H1 (cell line): ENCODE measurements at regions not wholly inside any gene's neighbourhood (a gene's known extent, or its start where the extent isn't known, plus 50 kb on each side); places are given as distances from the start of the nearest gene placed in this dataset.

Experiments
- CTCF ChIA-PET: fragments of 300-600 bp; sonication (Branson Sonifier 250); formaldehyde crosslinking; loops from one replicate; lab custom pipeline; 2021; ENCODE audit not compliant: partially characterized antibody; lab: Charles Lee
- POLR2A ChIA-PET: fragments of 300-600 bp; sonication (Branson Sonifier 250); formaldehyde crosslinking; loops from one replicate; lab custom pipeline; 2021; ENCODE audit warnings: inconsistent platforms; ENCODE audit not compliant: partially characterized antibody; lab: Charles Lee
- DNase-seq, 2 experiments: peaks; one replicate each; pipeline versions ENCODE4 v3.0.0 to v3.0.0-alpha.2; 2010 to 2022; ENCODE audit warnings: low spot score in 2 of 2, low read depth in 1 of 2, mixed read lengths in 1 of 2
- FAIRE-seq: peaks from 2 replicates; lab custom pipeline; 2011; peaks lifted over from hg19 to GRCh38; lab: Jason Lieb, UNC
- H2AFZ ChIP-seq: 2 replicates; pipeline ENCODE4 v1.8.1; 2012; ENCODE audit warnings: low read length, inconsistent platforms
- H2AK5ac ChIP-seq: 2 replicates; pipeline ENCODE4 v1.6.1; 2013; ENCODE audit warnings: low read depth, low read length
- H2BK120ac ChIP-seq: replicated peaks from 2 replicates; pipeline ENCODE3; 2013; ENCODE audit warnings: low read depth, low read length, inconsistent platforms
- H2BK12ac ChIP-seq: 2 replicates; pipeline ENCODE4 v1.6.1; 2013; ENCODE audit warnings: low read depth, low read length
- H2BK15ac ChIP-seq: 2 replicates; pipeline ENCODE4 v1.6.1; 2013; ENCODE audit warnings: low read length
- H2BK20ac ChIP-seq: 2 replicates; pipeline ENCODE4 v1.6.1; 2013; ENCODE audit warnings: low read length
- H2BK5ac ChIP-seq: 2 replicates; pipeline ENCODE4 v1.6.1; 2013; ENCODE audit warnings: low read depth, low read length
- H3K14ac ChIP-seq: 2 replicates; pipeline ENCODE4 v1.6.1; 2013; ENCODE audit warnings: inconsistent platforms; ENCODE audit not compliant: insufficient read length
- H3K18ac ChIP-seq: 2 replicates; pipeline ENCODE4 v1.6.1; 2013; ENCODE audit warnings: low read length; ENCODE audit errors: extremely low read depth
- H3K23ac ChIP-seq: 2 replicates; pipeline ENCODE4 v1.6.1; 2013; ENCODE audit warnings: inconsistent platforms; ENCODE audit not compliant: insufficient read length
- H3K23me2 ChIP-seq: 2 replicates; pipeline ENCODE4 v1.6.1; 2013; ENCODE audit warnings: low read depth, low read length
- H3K27ac ChIP-seq: 2 replicates; pipeline ENCODE4 v1.6.1; 2011; ENCODE audit warnings: low read depth, low read length, inconsistent platforms
- H3K27me3 ChIP-seq, 4 experiments: replicated peaks in 1 of 4; 1 replicate in 1 of 4; 2 replicates in 3 of 4; pipeline versions ENCODE4 v1.6.1 to v1.8.1; 2011 to 2013; ENCODE audit warnings: low read length in 3 of 4, mild to moderate bottlenecking in 3 of 4, inconsistent platforms in 2 of 4, mixed read lengths in 2 of 4, moderate library complexity in 1 of 4; ENCODE audit not compliant: control insufficient read depth in 3 of 4, insufficient read depth in 3 of 4; ENCODE audit errors: extremely low read depth in 1 of 4
- H3K36me3 ChIP-seq, 4 experiments: 2 replicates each; pipeline versions ENCODE4 v1.6.1 to v1.8.1; 2011 to 2013; ENCODE audit warnings: mild to moderate bottlenecking in 4 of 4, low read length in 3 of 4, moderate library complexity in 2 of 4, control low read depth in 1 of 4, inconsistent platforms in 1 of 4; ENCODE audit not compliant: insufficient read depth in 4 of 4, control insufficient read depth in 2 of 4
- H3K4ac ChIP-seq: replicated peaks from 2 replicates; pipeline ENCODE3; 2013; ENCODE audit warnings: low read length, low read depth, mixed read lengths, inconsistent platforms; ENCODE audit not compliant: insufficient read length
- H3K4me1 ChIP-seq, 4 experiments: replicated peaks in 1 of 4; 1 replicate in 1 of 4; 2 replicates in 3 of 4; pipeline versions ENCODE4 v1.6.1 to v1.8.1; 2011 to 2013; ENCODE audit warnings: low read length in 3 of 4, inconsistent platforms in 2 of 4, mixed read lengths in 1 of 4; ENCODE audit not compliant: insufficient read depth in 4 of 4, control insufficient read depth in 3 of 4
- H3K4me2 ChIP-seq, 2 experiments: 2 replicates each; pipeline versions ENCODE4 v1.6.1 to v1.8.1; 2011 to 2013; ENCODE audit warnings: low read depth in 2 of 2, low read length in 2 of 2, control low read depth in 1 of 2, inconsistent platforms in 1 of 2, mild to moderate bottlenecking in 1 of 2; ENCODE audit not compliant: insufficient read depth in 1 of 2
- H3K4me3 ChIP-seq, 4 experiments: fragments of 200-600, 300-600 bp in 1 of 4; sonication (generic), shearing (Covaris generic), sonication (Bioruptor Twin) in 1 of 4; 2 replicates each; pipeline versions ENCODE4 v1.5.1 to v1.8.1; 2011 to 2016; ENCODE audit warnings: low read length in 4 of 4, low read depth in 3 of 4, control low read depth in 2 of 4, inconsistent platforms in 2 of 4, mild to moderate bottlenecking in 2 of 4, mixed read lengths in 1 of 4, moderate library complexity in 1 of 4; ENCODE audit not compliant: insufficient read depth in 2 of 4; ENCODE audit errors: extremely low read depth in 1 of 4
- H3K56ac ChIP-seq: replicated peaks from 2 replicates; pipeline ENCODE3; 2013; ENCODE audit warnings: low read depth, mild to moderate bottlenecking, mixed read lengths, low read length, inconsistent platforms; ENCODE audit not compliant: insufficient read length
- H3K79me1 ChIP-seq: 2 replicates; pipeline ENCODE4 v1.6.1; 2013; ENCODE audit warnings: low read depth, low read length, control low read depth
- H3K79me2 ChIP-seq, 2 experiments: 2 replicates each; pipeline versions ENCODE4 v1.6.1 to v1.8.1; 2012 to 2013; ENCODE audit warnings: low read length in 2 of 2, mild to moderate bottlenecking in 2 of 2, inconsistent platforms in 1 of 2; ENCODE audit not compliant: insufficient read depth in 2 of 2, control insufficient read depth in 1 of 2
- H3K9ac ChIP-seq, 4 experiments: replicated peaks in 1 of 4; 1 replicate in 1 of 4; 2 replicates in 3 of 4; pipeline versions ENCODE4 v1.6.1 to v1.8.1; 2011 to 2013; ENCODE audit warnings: low read depth in 3 of 4, low read length in 3 of 4, control low read depth in 2 of 4, mild to moderate bottlenecking in 2 of 4, moderate library complexity in 2 of 4, inconsistent platforms in 1 of 4; ENCODE audit errors: extremely low read depth in 1 of 4
- H3K9me3 ChIP-seq, 2 experiments: 2 replicates each; pipeline versions ENCODE4 v1.6.1 to v1.8.1; 2012 to 2013; ENCODE audit warnings: mild to moderate bottlenecking in 2 of 2, moderate library complexity in 2 of 2, control low read depth in 1 of 2, inconsistent platforms in 1 of 2, low read depth in 1 of 2, low read length in 1 of 2, mixed read lengths in 1 of 2; ENCODE audit not compliant: insufficient read depth in 2 of 2
- H4K20me1 ChIP-seq, 2 experiments: replicated peaks in 1 of 2; 2 replicates each; pipeline versions ENCODE3 to v1.8.1; 2011 to 2013; ENCODE audit warnings: inconsistent platforms in 2 of 2, low read length in 2 of 2, mild to moderate bottlenecking in 1 of 2; ENCODE audit not compliant: insufficient read depth in 2 of 2, control insufficient read depth in 1 of 2
- H4K5ac ChIP-seq: 2 replicates; pipeline ENCODE4 v1.6.1; 2013; ENCODE audit warnings: low read length, low read depth, mixed read lengths, inconsistent platforms; ENCODE audit not compliant: insufficient read length
- H4K8ac ChIP-seq: 2 replicates; pipeline ENCODE4 v1.8.0; 2013; ENCODE audit warnings: mild to moderate bottlenecking, moderate library complexity, low read length, inconsistent platforms; ENCODE audit not compliant: insufficient read depth; ENCODE audit errors: extremely low read depth
- H4K91ac ChIP-seq: replicated peaks from 2 replicates; pipeline ENCODE3; 2013; ENCODE audit warnings: low read length, mixed read lengths, inconsistent platforms; ENCODE audit not compliant: insufficient read length
- CTBP2 ChIP-seq: IDR thresholded peaks from 2 replicates; pipeline ENCODE4 v1.7.0; 2011; ENCODE audit warnings: borderline replicate concordance, mild to moderate bottlenecking, moderate library complexity, mixed read lengths, low read length; ENCODE audit not compliant: insufficient read depth, insufficient read length
- EZH2 ChIP-seq: fragments of 200-600 bp; sonication (generic); IDR thresholded peaks from 2 replicates; pipeline ENCODE4 v1.7.1; 2012; ENCODE audit warnings: low read depth, mild to moderate bottlenecking, moderate library complexity, low read length, inconsistent platforms; ENCODE audit not compliant: severe bottlenecking
- GTF2F1 ChIP-seq: IDR thresholded peaks from 2 replicates; pipeline ENCODE4 v1.6.1; 2012; ENCODE audit warnings: low read depth, low read length, improper control_type of control experiment, borderline replicate concordance
- JUND ChIP-seq: IDR thresholded peaks from 2 replicates; pipeline ENCODE4 v1.6.1; 2011; ENCODE audit warnings: mild to moderate bottlenecking, improper control_type of control experiment, low read length
- MAFK ChIP-seq: IDR thresholded peaks from 2 replicates; pipeline ENCODE4 v1.6.1; 2012; ENCODE audit warnings: low read depth, mild to moderate bottlenecking, improper control_type of control experiment, low read length
- NANOG ChIP-seq: IDR thresholded peaks from 2 replicates; pipeline ENCODE4 v1.6.1; 2011; ENCODE audit warnings: low read length, low read depth, mild to moderate bottlenecking, inconsistent platforms; ENCODE audit not compliant: insufficient read depth, poor library complexity, severe bottlenecking
- POLR2AphosphoS5 ChIP-seq: IDR thresholded peaks from 2 replicates; pipeline ENCODE4 v1.6.1; 2011; ENCODE audit warnings: low read depth, low read length
- SAP30 ChIP-seq: fragments of 300-600 bp; sonication (generic); IDR thresholded peaks from 2 replicates; pipeline ENCODE4 v1.7.1; 2012; ENCODE audit warnings: low read length, moderate library complexity, mild to moderate bottlenecking, inconsistent platforms; ENCODE audit not compliant: insufficient read depth, insufficient replicate concordance
- WGBS, 2 experiments: shearing (Covaris generic) in 1 of 2; methylation state at CpG; one replicate each; pipeline versions ENCODE4 v1.1.6 to v1.1.7; 2013 to 2015; ENCODE audit warnings: low lambda C conversion rate in 2 of 2, mixed read lengths in 2 of 2, inconsistent platforms in 1 of 2, low coverage in 1 of 2, missing lambda C conversion rate in 1 of 2; ENCODE audit not compliant: insufficient replicate concordance in 2 of 2, insufficient coverage in 1 of 2, insufficient read length in 1 of 2; ENCODE audit errors: extremely low coverage in 1 of 2, missing lambda C conversion rate in 1 of 2; 5-methylcytosine and 5-hydroxymethylcytosine counted together
- TF ChIP-seq, protein P1 (sequence below): IDR thresholded peaks from 2 replicates; pipeline ENCODE4 v1.6.1; 2012; ENCODE audit warnings: inconsistent platforms

DNA sequence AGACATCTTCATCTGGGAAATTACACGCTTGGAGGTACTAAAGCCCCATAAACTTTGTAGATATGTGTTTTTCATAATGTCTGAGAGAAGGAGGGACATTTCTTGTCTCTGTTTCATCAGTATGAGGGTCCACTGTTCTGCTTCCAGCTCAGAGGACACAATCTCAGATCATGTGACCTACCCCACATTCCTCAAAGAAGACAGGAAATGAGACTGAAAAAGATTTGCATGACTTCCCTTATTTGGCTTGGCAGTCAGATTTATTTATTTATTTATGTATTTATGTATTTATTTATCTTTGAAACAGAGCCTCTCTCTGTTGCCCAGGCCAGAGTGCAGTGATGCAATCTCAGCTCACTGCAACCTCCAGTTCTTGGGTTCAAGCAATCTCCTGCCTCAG, 463.7 kb upstream of the RGPD4 start:
- POLR2A ChIA-PET: no interaction called here
- H3K4me3 ChIP-seq: no peak overlapping the region

More for the DNA sequence above, 463.7 kb upstream of the RGPD4 start:
- H3K9ac ChIP-seq: no peak overlapping the region
- H2BK5ac ChIP-seq: no peak overlapping the region
- H3K79me1 ChIP-seq: no peaks in the 10 kb centered on the region
- CTCF ChIA-PET: no interaction called here
- no peak overlapping the region for H3K23ac ChIP-seq
- H3K79me2 ChIP-seq: no peaks in the 10 kb centered on the region
- H3K4me2 ChIP-seq: no peak overlapping the region
- WGBS, 2 experiments: 94% methylated on average over 1 of the region's 1 CpG; no CpG with 5 or more reads in 1 of the 2 experiments
- no peaks in the 10 kb centered on the region for H4K20me1 ChIP-seq
- FAIRE-seq (no peak), DNase-seq (no peak)
- no peak overlapping the region for H2BK12ac ChIP-seq
- H2BK120ac ChIP-seq: no peak overlapping the region
- H3K36me3 ChIP-seq: no peaks in the 10 kb centered on the region
- TF ChIP-seq NANOG (no peak), MAFK (no peak), CTBP2 (no peak), JUND (no peak), SAP30 (no peak), GTF2F1 (no peak), POLR2AphosphoS5 (no peak), EZH2 (no peak)
- TF ChIP-seq, protein P1, sequence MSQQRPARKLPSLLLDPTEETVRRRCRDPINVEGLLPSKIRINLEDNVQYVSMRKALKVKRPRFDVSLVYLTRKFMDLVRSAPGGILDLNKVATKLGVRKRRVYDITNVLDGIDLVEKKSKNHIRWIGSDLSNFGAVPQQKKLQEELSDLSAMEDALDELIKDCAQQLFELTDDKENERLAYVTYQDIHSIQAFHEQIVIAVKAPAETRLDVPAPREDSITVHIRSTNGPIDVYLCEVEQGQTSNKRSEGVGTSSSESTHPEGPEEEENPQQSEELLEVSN: no peak
- no peaks in the 10 kb centered on the region for H3K4me1 ChIP-seq
- H3K56ac ChIP-seq: no peak overlapping the region
- no peak overlapping the region for H4K91ac ChIP-seq
- no peak overlapping the region for H4K5ac ChIP-seq
- H3K18ac ChIP-seq: no peak overlapping the region
- H2BK15ac ChIP-seq: no peak overlapping the region
- H4K8ac ChIP-seq: no peak overlapping the region
- no peak overlapping the region for H2AFZ ChIP-seq
- no peaks in the 10 kb centered on the region for H3K9me3 ChIP-seq
- H3K27ac ChIP-seq: no peak overlapping the region
- no peak overlapping the region for H3K14ac ChIP-seq
- no peak overlapping the region for H2AK5ac ChIP-seq
- H2BK20ac ChIP-seq: no peak overlapping the region
- H3K4ac ChIP-seq: no peak overlapping the region
- no peaks in the 10 kb centered on the region for H3K27me3 ChIP-seq
- H3K23me2 ChIP-seq: no peaks in the 10 kb centered on the region
